Stimulated activated CD4-positive, alpha-beta T cell treated with anti-CD3 and anti-CD28 coated beads, Interleukin-2, amount 100 ng/mL, for 48 hours (primary cell): ENCODE measurements at regions not wholly inside any gene's neighbourhood (a gene's known extent, or its start where the extent isn't known, plus 50 kb on each side); places are given as distances from the start of the nearest gene placed in this dataset.
"Not testable (repeated sequence)": the region's sequence is repeated elsewhere in the genome, so short reads cannot be mapped to it uniquely, and the experiment has no call there.

Experiments
- DNase-seq, 2 donors: peaks; one replicate each; pipeline ENCODE4 v3.0.0-alpha.2; 2020

- DNase-seq: no peak
Measured at GRCh38 chr18:75723521-75724340, 296.2 kb upstream of the SMIM21 start.

DNA sequence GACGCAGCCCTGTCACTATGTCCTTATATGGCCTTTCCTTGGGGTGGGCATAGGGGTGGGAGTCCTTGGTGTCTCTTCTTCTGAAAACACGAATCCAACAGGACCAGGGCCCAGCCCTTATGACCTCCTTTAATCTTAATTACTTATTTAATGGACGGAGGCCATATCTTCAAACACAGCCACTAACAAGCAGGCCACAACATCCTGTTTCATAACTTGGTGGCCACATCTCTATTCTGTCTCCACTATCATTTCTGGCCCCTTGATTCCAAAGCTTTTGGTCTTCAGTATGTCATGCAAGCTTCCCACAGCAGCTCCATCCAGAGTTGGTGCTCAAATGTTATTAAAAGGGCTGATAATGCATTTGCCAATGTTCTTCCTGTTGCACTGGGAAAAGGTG, 287.3 kb upstream of the SMIM21 start:
- DNase-seq: no peak

DNA sequence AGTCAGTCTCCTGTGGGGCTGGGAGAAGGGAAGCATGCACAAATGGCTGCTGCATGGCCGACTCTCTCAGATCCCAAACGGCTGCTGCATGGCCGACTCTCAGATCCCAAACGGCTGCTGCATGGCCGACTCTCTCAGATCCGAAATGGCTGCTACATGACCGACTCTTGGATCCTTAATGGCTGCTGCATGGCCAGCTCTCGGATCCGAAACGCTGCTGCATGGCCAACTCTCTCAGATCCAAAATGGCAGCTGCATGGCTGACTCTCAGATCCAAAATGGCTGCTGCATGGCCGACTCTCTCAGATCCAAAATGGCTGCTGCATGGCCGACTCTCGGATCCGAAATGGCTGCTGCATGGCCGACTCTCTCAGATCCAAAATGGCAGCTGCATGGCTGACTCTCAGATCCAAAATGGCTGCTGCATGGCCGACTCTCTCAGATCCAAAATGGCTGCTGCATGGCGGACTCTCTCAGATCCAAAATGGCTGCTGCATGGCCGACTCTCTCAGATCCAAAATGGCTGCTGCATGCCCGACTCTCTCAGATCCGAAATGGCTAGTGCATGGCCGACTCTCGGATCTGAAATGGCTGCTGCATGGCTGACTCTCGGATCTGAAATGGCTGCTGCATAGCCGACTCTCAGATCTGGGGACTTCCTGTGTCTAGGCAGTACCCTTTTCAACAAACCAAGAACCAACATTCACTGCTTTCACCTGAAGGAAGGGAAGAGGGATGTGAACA, 284.8 kb upstream of the SMIM21 start:
- not testable (repeated sequence) for DNase-seq

GRCh38 chr18:75700561-75700960, 273.1 kb upstream of the SMIM21 start:
- DNase-seq: no peak

DNA sequence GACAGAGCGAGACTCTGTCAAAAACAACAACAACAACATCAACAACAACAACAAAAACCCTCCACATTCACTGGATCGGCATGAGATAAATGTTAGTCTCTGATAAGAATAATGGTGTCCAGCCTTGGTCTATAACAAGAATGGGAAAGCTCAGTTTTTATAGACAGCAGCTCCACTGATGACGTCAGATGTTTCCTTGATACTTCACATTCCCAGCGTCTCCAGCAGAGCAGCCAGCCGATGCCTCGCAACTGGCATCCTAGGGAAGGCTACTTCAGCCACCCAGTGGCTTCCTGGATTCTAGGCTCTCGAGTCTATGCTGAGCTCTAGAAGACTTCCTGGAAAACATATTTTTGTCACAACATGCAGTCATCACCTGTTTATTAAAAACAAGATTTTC, 271.4 kb upstream of the SMIM21 start:
- no peak for DNase-seq

DNA sequence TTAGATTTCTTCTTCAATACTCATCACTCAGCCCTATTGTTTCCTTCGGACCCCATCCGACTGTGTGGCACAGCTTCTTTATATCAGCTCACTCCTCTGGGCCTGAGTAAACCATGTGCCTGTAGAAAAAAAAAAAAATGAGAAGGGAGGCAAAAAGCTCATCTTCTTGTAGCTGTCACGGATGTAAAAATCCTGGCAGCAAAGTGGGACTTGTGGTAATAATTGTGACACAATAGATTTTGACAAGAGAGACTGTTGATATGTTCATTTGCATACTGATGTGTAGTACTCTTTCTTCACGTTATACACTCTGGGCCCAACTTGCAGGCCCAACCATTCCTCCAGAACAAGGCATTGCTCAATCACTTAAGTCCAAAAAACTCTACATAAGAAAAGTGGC, 270.0 kb upstream of the SMIM21 start:
- DNase-seq: no peak

GRCh38 chr18:75696391-75696790, 268.9 kb upstream of the SMIM21 start:
- no peak for DNase-seq

GRCh38 chr18:75694292-75694691, 266.8 kb upstream of the SMIM21 start:
- no peak for DNase-seq

- no peak for DNase-seq
Measured at GRCh38 chr18:75691483-75691882, 264.0 kb upstream of the SMIM21 start.

DNA sequence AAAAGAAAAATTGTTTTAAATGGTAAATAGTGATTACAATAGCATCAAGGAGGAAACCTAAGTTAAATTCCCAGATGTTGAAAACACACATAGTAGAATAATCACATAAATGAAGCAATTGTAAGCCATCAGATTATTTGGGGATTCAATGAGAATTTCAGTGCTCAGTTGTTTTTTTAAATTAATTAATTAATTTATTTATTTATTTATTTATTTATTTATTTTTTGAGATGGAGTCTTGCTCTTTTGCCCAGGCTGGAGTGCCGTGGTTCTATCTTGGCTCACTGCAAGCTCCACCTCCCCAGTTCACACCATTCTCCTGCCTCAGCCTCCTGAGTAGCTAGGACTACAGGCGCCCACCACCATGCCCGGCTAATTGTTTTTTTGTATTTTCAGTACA, 262.8 kb upstream of the SMIM21 start:
- DNase-seq: not testable (repeated sequence)

- no peak for DNase-seq
Measured at GRCh38 chr18:75687626-75688025, 260.1 kb upstream of the SMIM21 start.

DNA sequence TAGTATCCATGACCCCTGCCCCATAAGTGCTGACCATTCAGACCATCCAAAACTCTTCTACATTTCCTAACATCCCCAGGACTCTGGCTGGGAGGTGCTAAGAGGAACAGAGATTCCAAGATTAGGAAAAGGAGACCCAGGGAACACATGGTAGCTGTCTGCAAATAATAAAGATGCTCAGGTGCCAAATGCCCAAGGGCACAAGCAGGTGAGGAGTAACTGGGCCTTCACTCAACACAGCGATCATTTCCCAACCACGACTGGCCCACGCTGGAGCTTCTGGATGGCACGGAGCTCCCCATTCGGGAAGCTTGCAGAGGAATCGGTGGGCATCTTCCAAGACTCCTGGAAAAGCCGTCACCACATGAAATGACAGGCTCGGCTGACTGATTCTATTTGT, 255.9 kb upstream of the SMIM21 start:
- no peak for DNase-seq

DNA sequence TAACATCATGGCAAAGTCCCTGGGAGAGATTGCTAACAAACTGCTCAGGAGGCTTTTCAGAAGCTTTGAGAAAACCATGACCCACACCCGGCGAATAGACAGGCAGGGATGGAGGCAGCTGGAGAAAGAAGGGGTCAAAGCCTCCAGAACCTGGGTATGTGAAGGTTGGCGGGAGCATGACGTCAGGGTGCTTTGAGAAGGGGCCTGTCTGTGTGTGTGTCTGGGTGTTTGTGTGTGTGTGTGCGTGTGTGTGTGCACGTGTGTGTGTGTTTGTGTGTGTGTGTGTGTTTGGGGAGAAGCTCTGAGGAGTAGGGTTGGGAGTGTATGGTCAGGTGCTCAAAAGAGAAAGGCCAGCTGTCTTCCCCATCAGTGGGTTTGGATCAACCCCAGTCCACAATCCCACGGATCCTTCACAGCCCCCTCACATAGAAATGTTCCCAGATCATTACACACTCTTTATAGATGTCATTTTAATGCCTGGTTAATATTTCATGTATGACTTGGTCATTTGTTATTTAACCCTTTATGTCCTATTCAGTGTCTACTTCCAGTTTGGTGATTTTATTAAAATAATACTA, 254.1 kb upstream of the SMIM21 start:
- DNase-seq: no peak

DNA sequence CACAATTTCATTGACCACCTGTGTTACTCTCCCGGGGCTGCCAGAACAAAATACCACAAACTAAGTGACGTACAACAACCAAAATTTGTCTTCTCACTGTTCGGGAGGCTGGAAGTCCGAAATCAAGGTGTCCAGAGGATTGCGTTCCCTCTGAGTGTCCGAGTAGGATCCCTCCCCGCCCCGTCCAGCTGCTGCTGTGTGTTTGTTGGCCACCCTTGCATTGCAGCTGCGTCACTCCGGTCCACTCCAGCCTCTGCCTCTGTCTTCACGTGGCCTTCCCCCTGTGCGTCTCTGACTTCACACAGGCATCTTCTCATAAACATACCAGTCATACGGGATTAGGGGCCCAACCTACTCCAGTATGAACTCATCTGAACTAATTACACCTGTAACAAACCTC, 251.8 kb upstream of the SMIM21 start:
- no peak for DNase-seq

DNA sequence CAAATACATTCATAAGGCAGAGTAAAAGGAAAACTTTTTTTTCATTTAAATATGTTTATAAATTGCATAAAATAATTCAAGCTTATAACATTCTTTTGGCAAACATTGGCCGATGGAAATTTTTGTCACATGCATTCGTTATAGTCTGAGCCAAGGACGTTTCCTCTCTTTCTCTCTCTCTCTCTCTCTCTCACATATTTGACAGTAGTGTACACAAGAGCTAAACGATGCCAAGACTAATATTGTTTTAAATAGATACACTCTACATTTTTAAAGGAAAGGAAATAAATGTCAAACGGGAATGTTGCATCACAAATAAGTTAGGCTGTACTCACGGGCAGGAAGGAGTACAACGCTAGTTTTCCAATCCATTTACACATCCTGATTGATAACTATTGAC, 251.1 kb upstream of the SMIM21 start:
- no peak for DNase-seq

GRCh38 chr18:75677696-75678455, 250.4 kb upstream of the SMIM21 start:
- no peak for DNase-seq

DNA sequence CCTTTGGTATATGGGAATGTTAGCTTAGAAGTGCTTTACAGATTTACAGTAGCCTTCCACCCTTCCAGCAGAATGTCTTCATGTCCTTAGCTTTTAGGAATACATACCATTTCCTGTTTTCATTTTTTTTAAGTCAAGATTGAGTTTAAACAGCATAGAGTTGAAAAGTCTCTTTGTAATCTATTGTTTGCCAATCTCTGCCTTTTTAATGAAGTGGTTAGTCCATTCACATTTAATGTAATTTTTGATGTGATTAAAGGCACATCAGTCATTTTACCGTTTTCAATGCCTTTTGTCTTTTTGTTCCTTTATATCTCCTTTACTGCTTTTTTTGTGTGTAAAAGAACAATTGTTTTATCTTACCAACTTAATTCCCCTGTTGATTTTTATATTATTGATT, 233.4 kb upstream of the SMIM21 start:
- no peak for DNase-seq

- no peak for DNase-seq
Measured at GRCh38 chr18:75659535-75660023, 232.1 kb upstream of the SMIM21 start.

- DNase-seq: no peak
Measured at GRCh38 chr18:75658330-75658729, 230.8 kb upstream of the SMIM21 start.

GRCh38 chr18:75656563-75657247, 229.2 kb upstream of the SMIM21 start:
- DNase-seq: no peak

DNA sequence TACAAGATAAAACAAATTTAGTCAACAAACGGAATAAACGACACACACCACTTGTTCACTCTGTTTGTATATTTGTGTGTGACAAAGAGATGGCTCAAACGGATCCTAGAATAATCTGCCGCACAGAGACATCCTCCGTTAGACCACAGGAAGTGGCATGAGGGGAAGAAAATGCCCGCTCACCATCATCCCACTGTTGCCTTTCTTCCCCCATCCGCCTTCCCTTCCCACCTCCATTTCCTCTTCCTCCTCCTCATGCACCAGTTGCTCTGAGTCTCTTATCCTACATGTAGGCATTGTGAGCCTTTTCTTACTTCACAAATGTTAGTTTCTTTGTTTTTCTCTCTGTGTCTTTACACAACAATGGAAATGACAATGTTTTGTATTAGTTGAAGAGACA, 228.5 kb upstream of the SMIM21 start:
- no peak for DNase-seq
